IMR-90 (cell line): ENCODE measurements at regions not wholly inside any gene's neighbourhood (a gene's known extent, or its start where the extent isn't known, plus 50 kb on each side); places are given as distances from the start of the nearest gene placed in this dataset.

Experiments
- ATAC-seq: fragments of 200-7000 bp; cut with Tn5 transposase; 2 replicates; pipeline ENCODE4 v1.9.1; 2020; ENCODE audit warnings: low read depth, mild to moderate bottlenecking, moderate library complexity
- BruUV-seq: library from RNA; stranded (reverse); fragments of 400-500 nt; replicated peaks from 2 replicates; lab custom pipeline; 2021; lab: Mats Ljungman, UMichigan
- CTCF ChIA-PET: fragments of 300-600 bp; formaldehyde crosslinking; extraction: SDS; loops from one replicate; lab custom pipeline; 2021; ENCODE audit warnings: antibody characterized with exemption; lab: Yijun Ruan, JAX
- POLR2A ChIA-PET: fragments of 300-600 bp; sonication (Branson Sonifier 250); formaldehyde crosslinking; loops from one replicate; lab custom pipeline; 2022; ENCODE audit warnings: antibody characterized with exemption; ENCODE audit not compliant: unreplicated experiment; lab: Charles Lee
- DNase-seq: peaks from one replicate; pipeline ENCODE4 v3.0.0; 2013
- H2AFZ ChIP-seq: replicated peaks from 2 replicates; pipeline ENCODE3; 2013; ENCODE audit warnings: low read length, mild to moderate bottlenecking; ENCODE audit not compliant: poor library complexity
- H2AK5ac ChIP-seq: 2 replicates; pipeline ENCODE4 v1.6.1; 2013; ENCODE audit warnings: low read depth, low read length, inconsistent platforms
- H2AK9ac ChIP-seq: replicated peaks from 2 replicates; pipeline ENCODE3; 2013; ENCODE audit warnings: mild to moderate bottlenecking, low read depth, low read length, moderate library complexity; ENCODE audit not compliant: poor library complexity
- H2BK120ac ChIP-seq: 2 replicates; pipeline ENCODE4 v1.6.1; 2013; ENCODE audit warnings: low read depth, low read length, inconsistent platforms
- H2BK15ac ChIP-seq: 3 replicates; pipeline ENCODE4 v1.6.1; 2013; ENCODE audit warnings: low read depth, low read length, inconsistent platforms
- H2BK20ac ChIP-seq: 2 replicates; pipeline ENCODE4 v1.6.1; 2013; ENCODE audit warnings: low read depth, mild to moderate bottlenecking, inconsistent platforms, low read length, moderate library complexity
- H2BK5ac ChIP-seq: 2 replicates; pipeline ENCODE4 v1.6.1; 2013; ENCODE audit warnings: mild to moderate bottlenecking, low read depth, low read length, inconsistent platforms; ENCODE audit not compliant: poor library complexity, severe bottlenecking
- H3K14ac ChIP-seq: replicated peaks from 2 replicates; pipeline ENCODE4 v1.6.1; 2013; ENCODE audit warnings: low read depth, low read length, inconsistent platforms
- H3K18ac ChIP-seq: 2 replicates; pipeline ENCODE4 v1.6.1; 2013; ENCODE audit warnings: low read depth, low read length, control low read depth
- H3K23ac ChIP-seq: 2 replicates; pipeline ENCODE4 v1.6.1; 2013; ENCODE audit warnings: low read depth, low read length, inconsistent platforms
- H3K27ac ChIP-seq: 2 replicates; pipeline ENCODE4 v1.5.1; 2013; ENCODE audit warnings: mild to moderate bottlenecking, control low read depth, low read length; ENCODE audit not compliant: insufficient read depth
- H3K27me3 ChIP-seq: 2 replicates; pipeline ENCODE4 v1.6.1; 2013; ENCODE audit warnings: low read length; ENCODE audit not compliant: control insufficient read depth, insufficient read depth
- H3K36me3 ChIP-seq: 2 replicates; pipeline ENCODE4 v1.6.1; 2013; ENCODE audit warnings: low read length, mixed read lengths; ENCODE audit not compliant: control insufficient read depth, insufficient read depth
- H3K4ac ChIP-seq: 2 replicates; pipeline ENCODE4 v1.6.1; 2013; ENCODE audit warnings: low read depth, low read length, inconsistent platforms
- H3K4me1 ChIP-seq: 2 replicates; pipeline ENCODE4 v1.6.1; 2013; ENCODE audit warnings: low read length, mixed read lengths; ENCODE audit not compliant: control insufficient read depth, insufficient read depth
- H3K4me2 ChIP-seq: 2 replicates; pipeline ENCODE4 v1.6.1; 2013; ENCODE audit warnings: low read depth, mild to moderate bottlenecking, control low read depth, low read length, moderate library complexity
- H3K4me3 ChIP-seq: 2 replicates; pipeline ENCODE4 v1.5.1; 2013; ENCODE audit warnings: low read depth, mild to moderate bottlenecking, control low read depth, low read length, moderate library complexity; ENCODE audit not compliant: insufficient read depth
- H3K56ac ChIP-seq: 2 replicates; pipeline ENCODE4 v1.6.1; 2013; ENCODE audit warnings: low read length, inconsistent platforms; ENCODE audit not compliant: insufficient read depth; ENCODE audit errors: extremely low read depth
- H3K79me1 ChIP-seq, 2 experiments: 2 replicates each; pipeline ENCODE4 v1.6.1; 2013; ENCODE audit warnings: low read length in 2 of 2, inconsistent platforms in 1 of 2, low read depth in 1 of 2
- H3K9ac ChIP-seq: 2 replicates; pipeline ENCODE4 v1.6.1; 2013; ENCODE audit warnings: low read depth, low read length, control low read depth
- H3K9me1 ChIP-seq: 2 replicates; pipeline ENCODE4 v1.6.1; 2013; ENCODE audit warnings: low read length, inconsistent platforms; ENCODE audit not compliant: insufficient read depth
- H3K9me3 ChIP-seq: 2 replicates; pipeline ENCODE4 v1.6.1; 2013; ENCODE audit warnings: low read length; ENCODE audit not compliant: control insufficient read depth, insufficient read depth
- H4K20me1 ChIP-seq: 2 replicates; pipeline ENCODE4 v1.6.1; 2013; ENCODE audit warnings: low read length, inconsistent platforms; ENCODE audit not compliant: insufficient read depth
- H4K5ac ChIP-seq: 2 replicates; pipeline ENCODE4 v1.6.1; 2013; ENCODE audit warnings: mild to moderate bottlenecking, low read depth, low read length, control low read depth
- H4K8ac ChIP-seq, 2 experiments: 2 replicates each; pipeline ENCODE4 v1.6.1; 2013; ENCODE audit warnings: low read depth in 2 of 2, low read length in 2 of 2, control low read depth in 1 of 2, inconsistent platforms in 1 of 2
- H4K91ac ChIP-seq: 2 replicates; pipeline ENCODE4 v1.6.1; 2013; ENCODE audit warnings: low read depth, low read length, inconsistent platforms; ENCODE audit not compliant: insufficient read depth
- BHLHE40 ChIP-seq: fragments of 150-350 bp; IDR thresholded peaks from 2 replicates; pipeline ENCODE4 v1.6.1; 2016; ENCODE audit warnings: mild to moderate bottlenecking, low read depth, low read length
- CEBPB ChIP-seq: IDR thresholded peaks from 2 replicates; pipeline ENCODE4 v1.6.1; 2012; ENCODE audit warnings: low read depth, low read length, improper control_type of control experiment
- CHD1 ChIP-seq: IDR thresholded peaks from 2 replicates; pipeline ENCODE4 v1.6.1; 2012; ENCODE audit warnings: low read depth, low read length, improper control_type of control experiment
- CTCF ChIP-seq: conservative IDR thresholded peaks from 2 replicates; pipeline ENCODE4 v1.5.1; 2012; ENCODE audit warnings: mild to moderate bottlenecking, low read depth, low read length, improper control_type of control experiment
- ELK1 ChIP-seq: fragments of 150-350 bp; IDR thresholded peaks from 2 replicates; pipeline ENCODE4 v1.6.1; 2016; ENCODE audit warnings: low read depth, mild to moderate bottlenecking, low read length, moderate library complexity, borderline replicate concordance
- FOS ChIP-seq: fragments of 150-350 bp; IDR thresholded peaks from 2 replicates; pipeline ENCODE4 v1.6.1; 2016; ENCODE audit warnings: low read depth, low read length
- MAFK ChIP-seq: IDR thresholded peaks from 2 replicates; pipeline ENCODE4 v1.6.1; 2012; ENCODE audit warnings: low read depth, low read length, improper control_type of control experiment
- MAZ ChIP-seq: IDR thresholded peaks from 2 replicates; pipeline ENCODE4 v1.6.1; 2012; ENCODE audit warnings: low read depth, mild to moderate bottlenecking, low read length, improper control_type of control experiment, moderate library complexity, borderline replicate concordance
- MXI1 ChIP-seq: IDR thresholded peaks from 2 replicates; pipeline ENCODE4 v1.6.1; 2012; ENCODE audit warnings: low read depth, mild to moderate bottlenecking, low read length, moderate library complexity, borderline replicate concordance
- NFE2L2 ChIP-seq: fragments of 150-350 bp; IDR thresholded peaks from 2 replicates; pipeline ENCODE4 v1.6.1; 2016; ENCODE audit warnings: low read depth, mild to moderate bottlenecking, low read length
- POLR2A ChIP-seq: IDR thresholded peaks from 2 replicates; pipeline ENCODE4 v1.6.1; 2012; ENCODE audit warnings: mild to moderate bottlenecking, low read depth, low read length
- RAD21 ChIP-seq: IDR thresholded peaks from 2 replicates; pipeline ENCODE4 v1.6.1; 2012; ENCODE audit warnings: low read length, improper control_type of control experiment
- RCOR1 ChIP-seq: IDR thresholded peaks from 2 replicates; pipeline ENCODE4 v1.6.1; 2012; ENCODE audit warnings: mild to moderate bottlenecking, low read length, improper control_type of control experiment; ENCODE audit not compliant: insufficient replicate concordance
- RFX5 ChIP-seq: IDR thresholded peaks from 2 replicates; pipeline ENCODE4 v1.8.0; 2012; ENCODE audit warnings: low read depth, mild to moderate bottlenecking, low read length, moderate library complexity
- SMC3 ChIP-seq: fragments of 150-350 bp; IDR thresholded peaks from 2 replicates; pipeline ENCODE4 v1.6.1; 2016; ENCODE audit warnings: low read depth, mild to moderate bottlenecking, antibody characterized with exemption, low read length, moderate library complexity
- USF2 ChIP-seq: fragments of 150-350 bp; IDR thresholded peaks from 2 replicates; pipeline ENCODE4 v1.6.1; 2017; ENCODE audit warnings: mild to moderate bottlenecking, antibody characterized with exemption, low read length, low read depth
- WGBS, 2 experiments: methylation state at CpG; one replicate each; pipeline versions ENCODE4 v1.1.5 to v1.1.7; 2013; ENCODE audit warnings: missing lambda C conversion rate in 2 of 2; ENCODE audit not compliant: insufficient read length in 1 of 2; ENCODE audit errors: extremely low coverage in 2 of 2; 5-methylcytosine and 5-hydroxymethylcytosine counted together
- dilution Hi-C: fragments of 300-500 bp; cut with HindIII; formaldehyde crosslinking; loops from one replicate; pipeline ENCODE4 v1.14.3; 2018; ENCODE audit warnings: low sequenced_read_pairs; ENCODE audit not compliant: unreplicated experiment
- in situ Hi-C: fragments of 300-500 bp; cut with MboI; formaldehyde crosslinking; loops from 3 replicates; pipeline ENCODE4 v1.14.3; 2019; ENCODE audit warnings: low sequenced_read_pairs, inconsistent platforms, mixed read lengths
- intact Hi-C: fragments of 100-400 bp; cut with micrococcal nuclease; formaldehyde crosslinking; loops from 2 replicates; pipeline ENCODE4 v1.10.0; 2022

- Histone ChIP-seq H2AK9ac (no peak overlapping the region), H3K9ac (no peak overlapping the region), H3K56ac (no peak overlapping the region), H3K27ac (no peak overlapping the region), H3K14ac (no peak overlapping the region), H4K20me1 (no peaks in the 10 kb centered on the region), H2BK120ac (no peak overlapping the region), H3K23ac (no peak overlapping the region), H2BK20ac (no peak overlapping the region), H3K18ac (no peak overlapping the region), H4K8ac (no peak overlapping the region), H3K4ac (no peak overlapping the region), H4K5ac (no peak overlapping the region), H4K91ac (no peak overlapping the region), H3K4me3 (no peak overlapping the region), H3K36me3 (no peaks in the 10 kb centered on the region), H3K79me1 (no peaks in the 10 kb centered on the region), H3K9me3 (no peaks in the 10 kb centered on the region), H2AK5ac (no peak overlapping the region), H2AFZ (no peak overlapping the region), H3K27me3 (no peaks in the 10 kb centered on the region; the same call in 1 of the 2 replicates), H2BK5ac (no peak overlapping the region), H3K4me1 (no peaks in the 10 kb centered on the region), H3K4me2 (no peak overlapping the region), H3K9me1 (no peaks in the 10 kb centered on the region), H2BK15ac (no peak overlapping the region)
- POLR2A ChIA-PET = no interaction called here
- ATAC-seq = no peak
- DNase-seq = no peak
- intact Hi-C loops (no loop called here), dilution Hi-C loops (no loop called here), in situ Hi-C loops (no loop called here)
- no TSS peak for BruUV-seq
- WGBS, 2 experiments = no CpG with 5 or more reads among the region's 4 CpGs
- CTCF ChIA-PET = interaction anchor here (0.8 to 1.2 kb wide), 2 partner anchors 12 to 20 kb away, joined by 3 read pairs; no protein-coding TSS in a partner anchor
- no peak for TF ChIP-seq MXI1
- no peak for TF ChIP-seq RFX5
- no peak for TF ChIP-seq CEBPB
- TF ChIP-seq RCOR1 = no peak
- no peak for TF ChIP-seq NFE2L2
- TF ChIP-seq ELK1 = no peak
- TF ChIP-seq BHLHE40 = no peak
- no peak for TF ChIP-seq CHD1
- no peak for TF ChIP-seq SMC3
- TF ChIP-seq MAFK = no peak
- no peak for TF ChIP-seq MAZ
- no peak for TF ChIP-seq USF2
- no peak for TF ChIP-seq CTCF
- no peak for TF ChIP-seq FOS
- TF ChIP-seq RAD21 = no peak
- TF ChIP-seq POLR2A = no peak
Measured at GRCh38 chrX:20479896-20480295, 213.2 kb upstream of the RPS6KA3 start.
